Mesothelial cell of epicardium (in vitro differentiated cells): ENCODE measurements at regions not wholly inside any gene's neighbourhood (a gene's known extent, or its start where the extent isn't known, plus 50 kb on each side); places are given as distances from the start of the nearest gene placed in this dataset.

Experiments used
- DNase-seq, 2 experiments: peaks; one replicate each; pipeline ENCODE4 v3.0.0; 2021; ENCODE audit warnings: low spot score in 2 of 2; ENCODE audit not compliant: unreplicated experiment in 2 of 2
- H3K27ac Mint-ChIP-seq: 2 replicates; pipeline ENCODE4 v1.8.0; 2021; ENCODE audit warnings: mixed read lengths
- H3K27me3 Mint-ChIP-seq: 2 replicates; pipeline ENCODE4 v1.8.0; 2021; ENCODE audit warnings: low read depth, mixed read lengths
- H3K36me3 Mint-ChIP-seq: 2 replicates; pipeline ENCODE4 v1.8.0; 2021; ENCODE audit warnings: mixed read lengths
- H3K4me1 Mint-ChIP-seq: 2 replicates; pipeline ENCODE4 v1.8.0; 2021; ENCODE audit warnings: mixed read lengths
- H3K4me3 Mint-ChIP-seq: 2 replicates; pipeline ENCODE4 v1.8.0; 2021; ENCODE audit warnings: mild to moderate bottlenecking, moderate library complexity, mixed read lengths
- H3K9me3 Mint-ChIP-seq: 2 replicates; pipeline ENCODE4 v1.8.0; 2021; ENCODE audit warnings: mixed read lengths
- CTCF ChIP-seq: fragments of 200-600 bp; sonication (generic); IDR thresholded peaks from one replicate; pipeline ENCODE4 v1.5.0; 2021; ENCODE audit warnings: antibody characterized with exemption; ENCODE audit not compliant: unreplicated experiment

GRCh38 chr2:117737846-117738245 lies 76.6 kb upstream of the DDX18 start:
- H3K9me3 Mint-ChIP-seq = peaks cover 4% of the 10 kb centered on the region
- no peak overlapping the region for H3K4me3 Mint-ChIP-seq
- no peak for TF ChIP-seq CTCF
- no peak overlapping the region for H3K27ac Mint-ChIP-seq
- no peak for DNase-seq
- peaks cover 16% of the 10 kb centered on the region for H3K27me3 Mint-ChIP-seq
- H3K4me1 Mint-ChIP-seq = no peaks in the 10 kb centered on the region
- H3K36me3 Mint-ChIP-seq = no peaks in the 10 kb centered on the region

DNA sequence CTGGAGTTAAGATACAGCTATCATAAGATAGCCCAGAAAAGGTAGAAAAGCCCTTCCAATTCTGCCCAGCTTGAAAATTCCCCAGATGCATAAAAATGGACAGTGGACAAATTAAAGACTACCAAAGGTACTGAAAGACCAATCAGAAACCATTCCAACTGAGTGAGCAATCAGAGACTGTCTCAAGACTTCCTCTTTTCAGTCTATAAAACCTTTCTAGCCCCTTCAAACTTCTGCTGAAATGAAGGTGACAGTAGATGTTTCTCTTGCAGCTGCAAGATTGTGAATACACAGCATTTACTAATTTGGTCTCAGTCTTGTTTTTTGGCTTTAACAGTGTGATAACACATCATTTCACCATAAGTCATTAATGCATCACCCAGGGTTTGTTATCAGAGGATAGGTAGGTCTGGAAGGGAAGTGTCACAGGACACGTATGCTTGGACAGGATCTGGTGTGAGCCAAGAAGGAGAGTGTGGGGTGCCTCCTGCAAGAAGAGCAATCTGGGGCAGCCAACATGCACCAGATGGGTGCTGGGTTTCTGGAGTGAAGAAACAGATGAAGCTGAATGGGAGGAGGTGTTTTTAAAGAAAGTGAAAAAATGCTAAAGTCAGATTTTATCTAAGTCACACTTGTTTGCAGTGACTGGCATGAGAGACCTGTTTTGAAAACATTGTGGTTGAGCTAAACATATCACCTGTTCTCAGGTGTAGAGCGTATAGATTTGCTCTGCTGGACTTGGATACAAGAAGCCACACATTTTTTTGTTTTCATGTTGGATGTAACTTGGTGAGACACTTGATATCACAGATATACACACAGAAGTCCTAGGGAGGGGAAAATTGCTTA lies 75.3 kb upstream of the DDX18 start:
- Mint-ChIP-seq H3K27me3 (peaks cover 20% of the 10 kb centered on the region), H3K4me3 (no peak overlapping the region), H3K27ac (no peak overlapping the region), H3K9me3 (no peaks in the 10 kb centered on the region), H3K4me1 (no peaks in the 10 kb centered on the region), H3K36me3 (no peaks in the 10 kb centered on the region)
- no peak for TF ChIP-seq CTCF
- no peak for DNase-seq

- Mint-ChIP-seq H3K9me3 (no peaks in the 10 kb centered on the region), H3K27ac (no peak overlapping the region), H3K36me3 (no peaks in the 10 kb centered on the region), H3K4me1 (no peaks in the 10 kb centered on the region), H3K27me3 (peaks cover 28% of the 10 kb centered on the region), H3K4me3 (no peak overlapping the region)
- no peak for TF ChIP-seq CTCF
- no peak for DNase-seq
Measured at GRCh38 chr2:117745537-117745936, 69.0 kb upstream of the DDX18 start.

- Mint-ChIP-seq H3K27ac (no peak overlapping the region), H3K27me3 (no peaks in the 10 kb centered on the region), H3K4me1 (no peaks in the 10 kb centered on the region), H3K9me3 (peaks cover 9% of the 10 kb centered on the region), H3K4me3 (no peak overlapping the region), H3K36me3 (no peaks in the 10 kb centered on the region)
- DNase-seq = no peak
- TF ChIP-seq CTCF = no peak
Measured at GRCh38 chr2:117755768-117756167, 58.7 kb upstream of the DDX18 start.

DNA sequence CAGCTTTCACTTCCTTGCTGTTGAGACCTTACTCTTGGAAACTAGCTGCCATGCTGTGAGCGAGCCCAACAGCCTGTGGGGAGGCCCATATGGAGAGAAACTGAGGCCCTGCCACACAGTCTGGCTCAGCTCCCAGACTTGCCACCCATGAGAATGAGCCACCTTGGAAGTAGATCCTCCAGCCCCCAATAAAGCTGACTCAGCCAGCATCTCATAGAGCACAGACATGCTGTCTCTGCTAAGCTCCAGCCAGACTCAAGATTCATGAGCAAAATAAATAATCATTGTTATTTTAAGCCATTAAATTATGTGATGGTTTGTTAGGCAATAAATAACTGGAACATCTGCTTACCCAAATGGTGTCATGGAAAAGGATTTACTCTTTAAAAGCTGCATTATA lies 53.6 kb upstream of the DDX18 start:
- Mint-ChIP-seq H3K4me1 (peaks cover 7% of the 10 kb centered on the region), H3K27ac (no peak overlapping the region), H3K36me3 (no peaks in the 10 kb centered on the region), H3K9me3 (peaks cover 5% of the 10 kb centered on the region), H3K4me3 (no peak overlapping the region), H3K27me3 (no peaks in the 10 kb centered on the region)
- DNase-seq = no peak
- no peak for TF ChIP-seq CTCF
